ENCODE measurements at regions not wholly inside any gene's neighbourhood (a gene's known extent, or its start where the extent isn't known, plus 50 kb on each side); places are given as distances from the start of the nearest gene placed in this dataset.

GRCh38 chr16:72308396-72308795, 136.4 kb upstream of the PMFBP1 start:
- DNase-seq: no peak

DNA sequence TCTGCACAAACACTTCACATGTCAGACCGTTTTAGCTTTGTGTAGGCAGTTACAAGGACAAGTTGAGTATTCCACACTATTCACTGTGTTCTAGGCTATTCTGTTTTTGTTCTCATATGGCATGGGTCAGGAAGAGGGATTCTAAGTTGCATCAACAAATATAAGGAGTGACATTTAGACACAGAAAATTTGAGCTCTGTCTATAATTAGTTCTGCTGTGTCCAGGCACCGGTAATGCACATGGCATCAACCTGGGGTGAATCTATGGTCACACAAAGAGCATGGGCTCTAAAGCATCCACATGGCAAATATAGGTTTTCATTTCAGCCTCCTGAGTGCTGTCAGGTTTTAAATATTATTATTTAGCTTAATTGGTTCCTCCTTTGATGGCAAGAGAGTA, 130.4 kb upstream of the PMFBP1 start:
- DNase-seq: no peak

- DNase-seq: no peak
Observed at GRCh38 chr16:72301523-72302236, 129.7 kb upstream of the PMFBP1 start.

GRCh38 chr16:72300892-72301291, 128.9 kb upstream of the PMFBP1 start:
- DNase-seq: no peak

DNA sequence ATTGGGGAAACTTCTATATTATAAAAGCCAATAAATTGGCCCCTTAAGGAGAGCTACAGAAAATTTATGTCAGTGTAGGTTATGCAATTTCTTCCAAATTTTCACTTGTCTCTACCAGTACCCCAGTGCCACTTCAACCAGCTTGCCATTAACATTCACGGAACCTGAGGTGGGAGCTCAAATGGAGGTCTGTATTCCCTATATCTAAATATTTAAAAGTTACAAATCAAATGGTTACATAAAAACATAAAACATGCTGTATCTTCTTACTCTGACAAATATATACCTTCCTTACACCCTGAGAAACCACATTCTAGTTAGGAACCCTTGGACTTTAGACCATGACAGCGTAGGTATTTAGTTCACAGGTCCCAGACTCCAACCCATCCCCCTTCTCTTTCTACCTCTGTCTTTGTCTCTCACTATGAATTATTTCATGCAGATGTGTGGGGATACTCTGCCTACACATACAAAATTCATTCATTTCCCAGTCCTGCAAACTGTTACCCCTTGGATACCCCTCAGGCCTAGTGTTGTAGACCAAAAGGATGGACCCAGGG, 127.8 kb upstream of the PMFBP1 start:
- DNase-seq: no peak

DNA sequence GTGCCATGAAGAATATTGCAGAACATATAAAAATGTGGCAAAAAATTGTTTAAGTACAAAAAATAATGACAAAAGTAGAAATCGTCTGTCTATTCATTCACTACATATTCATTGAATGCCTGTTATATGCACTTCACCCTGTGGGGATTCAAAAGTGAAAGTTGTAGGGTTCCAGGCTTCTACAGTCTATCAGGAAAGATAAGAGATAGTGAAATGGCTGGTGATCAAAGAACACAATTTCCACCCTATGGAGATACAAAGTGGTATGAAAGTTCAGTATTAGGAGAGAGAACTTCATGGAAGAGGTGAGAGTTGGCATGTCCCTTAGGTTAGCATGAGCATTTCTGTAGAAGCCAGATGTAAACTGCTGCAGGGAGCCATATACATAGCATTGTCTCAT, 127.0 kb upstream of the PMFBP1 start:
- no peak for DNase-seq

GRCh38 chr16:72295914-72296313, 124.0 kb upstream of the PMFBP1 start:
- no peak for DNase-seq

DNA sequence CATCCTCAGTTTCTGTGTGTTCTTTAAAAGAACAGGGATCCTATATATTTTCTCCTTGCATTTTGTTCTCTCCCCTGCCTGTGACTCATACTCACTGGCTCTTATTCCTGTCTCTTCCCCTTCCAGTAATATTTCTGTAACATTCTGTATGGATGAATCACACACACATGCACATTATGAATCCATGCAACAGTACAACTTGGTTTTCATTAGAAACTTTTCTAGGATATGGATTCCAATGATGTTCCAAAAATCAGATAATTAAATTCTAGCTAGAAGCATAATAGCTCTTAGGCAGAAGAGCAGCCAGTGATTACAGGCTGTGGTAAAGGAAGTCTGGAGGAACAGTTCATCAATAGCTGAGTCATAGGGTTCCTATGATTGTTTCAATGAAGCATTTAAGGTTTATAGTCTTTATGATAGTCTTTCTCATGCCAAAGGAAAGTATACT, 119.6 kb upstream of the PMFBP1 start:
- DNase-seq: no peak

DNA sequence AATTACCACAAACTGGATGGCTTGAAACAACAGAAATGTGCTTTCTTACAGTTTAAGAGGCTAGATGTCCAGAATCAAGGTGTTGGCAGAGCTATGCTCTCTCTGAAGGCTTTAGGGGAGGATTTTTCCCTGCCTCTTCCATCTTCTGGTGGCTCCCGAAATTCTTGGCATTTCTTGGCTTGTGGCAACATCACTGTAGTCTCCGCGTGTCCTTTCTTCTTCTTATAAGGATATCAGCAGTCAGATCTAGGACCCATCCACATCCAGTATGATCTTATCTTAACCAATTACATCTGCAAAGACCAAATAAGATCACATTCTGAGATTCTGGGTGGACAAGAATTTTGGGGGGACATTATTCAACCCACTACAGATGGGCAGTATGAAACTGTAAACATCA, 119.2 kb upstream of the PMFBP1 start:
- DNase-seq: no peak

- DNase-seq: no peak
Observed at GRCh38 chr16:72287649-72288048, 115.7 kb upstream of the PMFBP1 start.

DNA sequence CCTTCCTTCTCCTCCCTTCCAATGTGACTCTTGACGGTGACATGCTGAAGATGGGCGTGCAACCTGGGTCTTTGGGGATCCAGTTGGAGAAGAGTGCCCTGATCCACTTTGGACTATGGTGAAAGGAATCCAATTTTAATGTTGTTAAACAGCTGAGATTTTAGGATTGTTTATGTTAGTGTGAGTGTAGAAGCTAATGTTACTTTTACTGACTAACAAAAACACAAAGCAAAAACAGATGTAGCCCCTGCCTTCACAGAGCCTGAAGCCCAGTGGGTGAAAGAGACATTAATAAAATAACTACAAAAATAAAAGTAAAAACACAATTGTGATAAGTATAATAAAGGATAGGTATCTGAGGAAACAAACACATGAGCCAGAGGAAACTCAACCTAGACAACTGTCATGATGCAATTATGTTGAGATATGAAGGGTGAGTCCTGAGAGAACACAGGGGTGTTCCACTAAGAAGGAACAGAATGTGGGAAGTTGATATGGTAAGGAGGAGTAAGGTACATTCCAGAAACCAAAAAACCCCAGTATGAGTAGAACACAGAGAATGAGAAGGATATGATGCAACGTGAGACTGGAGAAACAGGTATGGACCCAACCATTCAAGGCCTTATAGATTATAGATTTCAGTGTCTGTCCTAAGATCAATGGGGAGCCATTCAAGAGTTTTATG, 115.1 kb upstream of the PMFBP1 start:
- DNase-seq: no peak

- no peak for DNase-seq
Observed at GRCh38 chr16:72285728-72286127, 113.8 kb upstream of the PMFBP1 start.

DNA sequence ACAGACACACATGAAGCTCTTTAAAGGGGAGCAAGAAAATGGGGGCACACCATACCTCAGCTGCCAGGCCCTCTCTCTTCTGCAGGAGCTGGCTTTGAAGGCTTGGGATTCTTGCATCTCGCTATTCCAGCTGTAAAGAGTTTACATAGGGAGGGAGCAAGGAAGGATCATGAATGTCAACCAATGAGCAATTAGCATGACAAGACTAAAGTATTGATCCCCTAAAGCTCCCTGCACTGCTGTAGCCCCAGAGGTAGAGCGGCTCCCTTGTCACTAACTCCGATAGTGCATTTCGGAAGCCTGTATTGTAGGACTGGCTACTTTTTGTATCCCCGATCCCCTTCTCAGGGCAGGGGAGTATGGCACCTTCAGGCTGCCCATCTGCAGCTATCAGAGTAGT, 113.4 kb upstream of the PMFBP1 start:
- DNase-seq: no peak

GRCh38 chr16:72284042-72284789, 112.3 kb upstream of the PMFBP1 start:
- no peak for DNase-seq

- no peak for DNase-seq
Observed at GRCh38 chr16:72282362-72282761, 110.4 kb upstream of the PMFBP1 start.

GRCh38 chr16:72278301-72278700, 106.3 kb upstream of the PMFBP1 start:
- DNase-seq: no peak

- DNase-seq: no peak
Observed at GRCh38 chr16:72277749-72278148, 105.8 kb upstream of the PMFBP1 start.

GRCh38 chr16:72271699-72272240, 99.8 kb upstream of the PMFBP1 start:
- DNase-seq: no peak

- no peak for DNase-seq
Observed at GRCh38 chr16:72270531-72270930, 98.6 kb upstream of the PMFBP1 start.

DNA sequence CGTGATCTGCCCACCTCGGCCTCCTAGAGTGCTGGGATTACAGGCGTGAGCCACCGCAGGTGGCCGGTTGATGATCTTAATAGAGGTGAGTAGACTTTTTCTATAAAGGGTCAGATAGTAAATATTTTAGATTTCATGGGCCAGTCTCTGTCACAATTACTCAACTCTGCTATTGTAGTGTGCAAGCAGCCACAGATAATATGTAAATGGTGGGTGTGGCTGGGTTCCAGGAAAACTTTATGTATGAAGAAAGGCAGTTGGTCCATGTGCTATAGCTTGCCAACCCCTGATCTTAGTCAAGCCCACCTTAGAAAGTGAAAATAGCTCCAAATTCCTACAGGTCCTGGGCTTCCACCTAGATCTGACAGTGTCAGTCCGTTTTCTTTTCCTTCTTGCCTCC, 94.9 kb upstream of the PMFBP1 start:
- DNase-seq: no peak

DNA sequence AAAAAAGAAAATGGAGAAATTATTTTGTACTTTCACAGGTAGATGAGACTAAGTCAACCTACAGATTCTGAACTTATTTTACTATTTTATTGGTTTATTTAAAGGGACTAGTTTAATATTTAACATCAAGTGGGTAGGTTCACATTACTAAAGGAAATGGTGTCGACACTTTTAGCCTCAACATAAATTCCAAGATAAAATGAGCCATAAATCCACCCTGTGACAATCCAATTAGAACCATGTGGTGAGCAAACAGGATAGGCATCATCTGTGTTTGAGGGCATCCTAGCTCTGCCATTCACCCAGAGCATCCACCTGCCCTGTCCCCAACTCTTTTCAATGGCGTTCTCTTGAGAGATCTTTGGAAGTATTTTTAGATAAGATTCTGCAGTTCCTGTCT, 92.8 kb upstream of the PMFBP1 start:
- no peak for DNase-seq

- DNase-seq: no peak
Observed at GRCh38 chr16:72262711-72263110, 90.8 kb upstream of the PMFBP1 start.

GRCh38 chr16:72261127-72261526, 89.2 kb upstream of the PMFBP1 start:
- DNase-seq: no peak

Data from stimulated activated naive CD4-positive, alpha-beta T cell (primary cell).